Lung (tissue), 11 donors: ENCODE measurements at regions not wholly inside any gene's neighbourhood (a gene's known extent, or its start where the extent isn't known, plus 50 kb on each side); places are given as distances from the start of the nearest gene placed in this dataset.
A peak's percentile ranks its signal among the peaks of the same experiment; 100 is the strongest.

Source experiments
- ATAC-seq: fragments of 200-7000 bp; cut with Tn5 transposase; one replicate; pipeline ENCODE4 v1.9.1; 2020; ENCODE audit warnings: moderate number of reproducible peaks; ENCODE audit not compliant: insufficient read depth, low FRiP score
- DNase-seq, 3 donors: peaks; one replicate each; pipeline ENCODE4 v3.0.0-alpha.2; 2013 to 2017
- H3K27ac ChIP-seq, 2 donors: one replicate each; pipeline ENCODE4 v1.5.1; 2013; ENCODE audit warnings: mild to moderate bottlenecking in 2 of 2, moderate library complexity in 2 of 2, control low read depth in 1 of 2, inconsistent platforms in 1 of 2, low read depth in 1 of 2, low read length in 1 of 2
- H3K27me3 ChIP-seq, 3 donors: one replicate each; pipeline ENCODE4 v1.5.1; 2013; ENCODE audit warnings: low read length in 2 of 3; ENCODE audit not compliant: control insufficient read depth in 3 of 3, insufficient read depth in 3 of 3
- H3K36me3 ChIP-seq, 4 donors: one replicate each; pipeline ENCODE4 v1.5.1; 2013; ENCODE audit warnings: low read length in 4 of 4, mild to moderate bottlenecking in 1 of 4, moderate library complexity in 1 of 4; ENCODE audit not compliant: control insufficient read depth in 4 of 4, insufficient read depth in 4 of 4
- H3K4me1 ChIP-seq, 5 donors: one replicate each; pipeline ENCODE4 v1.5.1; 2013; ENCODE audit warnings: low read length in 5 of 5, mild to moderate bottlenecking in 2 of 5, moderate library complexity in 1 of 5; ENCODE audit not compliant: control insufficient read depth in 5 of 5, insufficient read depth in 5 of 5
- H3K4me3 ChIP-seq: one replicate; pipeline ENCODE4 v1.5.1; 2013; ENCODE audit warnings: mild to moderate bottlenecking, control low read depth, moderate library complexity
- H3K9ac ChIP-seq, 2 donors: one replicate each; pipeline ENCODE4 v1.5.1; 2013; ENCODE audit warnings: low read length in 2 of 2, control low read depth in 1 of 2; ENCODE audit not compliant: insufficient read depth in 1 of 2
- H3K9me3 ChIP-seq, 4 donors: one replicate each; pipeline ENCODE4 v1.5.1; 2013; ENCODE audit warnings: low read length in 3 of 4, mild to moderate bottlenecking in 1 of 4, moderate library complexity in 1 of 4; ENCODE audit not compliant: control insufficient read depth in 4 of 4, insufficient read depth in 3 of 4
- WGBS, 2 donors: extraction: QIAGEN DNeasy Blood & Tissue Kit; methylation state at CpG; one replicate each; pipeline ENCODE4 v1.1.7; 2013; 5-methylcytosine and 5-hydroxymethylcytosine counted together
- TF ChIP-seq, protein P1 (sequence below): IDR thresholded peaks from 2 replicates; pipeline ENCODE4 v1.5.1; 2012; ENCODE audit warnings: mild to moderate bottlenecking; ENCODE audit errors: control extremely low read depth, extremely low read depth
- donor health status: control.
- donor health status: control.
- donor health status: Bipolar disorder and iron deficiency.
- donor health status: healthy.
- donor health status: DM: yes; HTN: yes; CAD: no.

- DNase-seq (no peak), ATAC-seq (no peak)
- Histone ChIP-seq H3K9ac (no peak overlapping the region), H3K27me3 (no peaks in the 10 kb centered on the region), H3K4me3 (no peak overlapping the region), H3K9me3 (no peaks in the 10 kb centered on the region), H3K4me1 (peaks cover 0 to 6% (median 0%) of the 10 kb centered on the region in 5 donors), H3K36me3 (no peaks in the 10 kb centered on the region), H3K27ac (no peak overlapping the region)
- TF ChIP-seq, protein P1, sequence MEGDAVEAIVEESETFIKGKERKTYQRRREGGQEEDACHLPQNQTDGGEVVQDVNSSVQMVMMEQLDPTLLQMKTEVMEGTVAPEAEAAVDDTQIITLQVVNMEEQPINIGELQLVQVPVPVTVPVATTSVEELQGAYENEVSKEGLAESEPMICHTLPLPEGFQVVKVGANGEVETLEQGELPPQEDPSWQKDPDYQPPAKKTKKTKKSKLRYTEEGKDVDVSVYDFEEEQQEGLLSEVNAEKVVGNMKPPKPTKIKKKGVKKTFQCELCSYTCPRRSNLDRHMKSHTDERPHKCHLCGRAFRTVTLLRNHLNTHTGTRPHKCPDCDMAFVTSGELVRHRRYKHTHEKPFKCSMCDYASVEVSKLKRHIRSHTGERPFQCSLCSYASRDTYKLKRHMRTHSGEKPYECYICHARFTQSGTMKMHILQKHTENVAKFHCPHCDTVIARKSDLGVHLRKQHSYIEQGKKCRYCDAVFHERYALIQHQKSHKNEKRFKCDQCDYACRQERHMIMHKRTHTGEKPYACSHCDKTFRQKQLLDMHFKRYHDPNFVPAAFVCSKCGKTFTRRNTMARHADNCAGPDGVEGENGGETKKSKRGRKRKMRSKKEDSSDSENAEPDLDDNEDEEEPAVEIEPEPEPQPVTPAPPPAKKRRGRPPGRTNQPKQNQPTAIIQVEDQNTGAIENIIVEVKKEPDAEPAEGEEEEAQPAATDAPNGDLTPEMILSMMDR = no peak
- WGBS, 2 donors = 86 to 89% methylated on average over 2 of the region's 2 CpGs
Measured at GRCh38 chr4:137376312-137376711, 156.0 kb downstream of the PCDH18 start.

GRCh38 chr4:137375111-137375850 is 157.0 kb downstream of the PCDH18 start:
- TF ChIP-seq, protein P1 = no peak
- ATAC-seq (no peak), DNase-seq (no peak)
- Histone ChIP-seq H3K36me3 (no peaks in the 10 kb centered on the region), H3K9ac (no peak overlapping the region), H3K4me1 (peaks cover 0 to 8% (median 0%) of the 10 kb centered on the region in 5 donors), H3K4me3 (no peak overlapping the region), H3K27ac (peak overlapping the region in 1 of 2 donors; percentile 21), H3K9me3 (no peaks in the 10 kb centered on the region), H3K27me3 (no peaks in the 10 kb centered on the region)
- 71 to 72% methylated on average over 2 of the region's 2 CpGs for WGBS, 2 donors

DNA sequence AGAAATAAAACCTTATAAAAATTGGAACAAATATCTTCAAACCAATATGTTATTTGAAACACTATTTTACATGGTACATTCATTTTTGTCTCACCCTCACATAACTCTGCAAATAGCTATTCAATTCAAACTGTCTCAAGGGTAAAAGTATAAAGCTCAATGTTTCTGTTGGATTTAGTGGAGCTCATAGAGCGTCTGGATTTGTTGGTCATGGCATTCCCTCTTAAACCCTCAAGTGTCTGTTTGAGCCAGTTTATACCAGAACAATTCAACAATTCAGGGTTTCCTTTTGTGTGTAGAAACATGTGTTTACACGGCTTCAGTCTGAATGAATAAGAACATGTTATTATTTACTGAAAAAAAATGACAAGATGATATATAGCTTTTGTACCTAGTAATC is 161.6 kb downstream of the PCDH18 start:
- Histone ChIP-seq H3K27ac (no peak overlapping the region), H3K4me1 (peaks cover 0 to 10% (median 0%) of the 10 kb centered on the region in 5 donors), H3K36me3 (no peaks in the 10 kb centered on the region), H3K9me3 (no peaks in the 10 kb centered on the region), H3K4me3 (no peak overlapping the region), H3K27me3 (no peaks in the 10 kb centered on the region), H3K9ac (no peak overlapping the region)
- WGBS, 2 donors = 44 to 60% methylated on average over 2 of the region's 2 CpGs
- TF ChIP-seq, protein P1 = no peak
- ATAC-seq (no peak), DNase-seq (peak in 2 of 3 donors; percentile 31 to 44)

GRCh38 chr4:137370206-137370633 is 162.1 kb downstream of the PCDH18 start:
- TF ChIP-seq, protein P1 = no peak
- no peak overlapping the region for H3K4me3 ChIP-seq
- ATAC-seq = no peak
- WGBS, 2 donors = 34 to 75% methylated on average over 3 of the region's 3 CpGs
- H3K27me3 ChIP-seq = no peaks in the 10 kb centered on the region
- DNase-seq = peak in 2 of 3 donors; percentile 55 to 70
- no peaks in the 10 kb centered on the region for H3K9me3 ChIP-seq
- H3K36me3 ChIP-seq = no peaks in the 10 kb centered on the region
- H3K27ac ChIP-seq = no peak overlapping the region
- H3K4me1 ChIP-seq = peaks cover 0 to 10% (median 0%) of the 10 kb centered on the region in 5 donors
- no peak overlapping the region for H3K9ac ChIP-seq
